Adipocyte (in vitro differentiated cells): ENCODE measurements at regions not wholly inside any gene's neighbourhood (a gene's known extent, or its start where the extent isn't known, plus 50 kb on each side); places are given as distances from the start of the nearest gene placed in this dataset.

Source experiments
- DNase-seq: peaks from one replicate; pipeline ENCODE4 v3.0.0-alpha.2; 2015; ENCODE audit warnings: low read depth
- H3K27me3 ChIP-seq: replicated peaks from 2 replicates; pipeline ENCODE4 v1.7.0; 2013; ENCODE audit warnings: mild to moderate bottlenecking, low read length, moderate library complexity; ENCODE audit not compliant: control insufficient read depth, insufficient read depth
- H3K36me3 ChIP-seq: 2 replicates; pipeline ENCODE4 v1.7.0; 2013; ENCODE audit warnings: low read length, mild to moderate bottlenecking, moderate library complexity; ENCODE audit not compliant: control insufficient read depth, insufficient read depth, severe bottlenecking
- H3K4me1 ChIP-seq: 2 replicates; pipeline ENCODE4 v1.7.0; 2013; ENCODE audit warnings: mild to moderate bottlenecking, low read length, moderate library complexity; ENCODE audit not compliant: control insufficient read depth, insufficient read depth
- H3K4me3 ChIP-seq: 2 replicates; pipeline ENCODE4 v1.7.0; 2013; ENCODE audit warnings: mild to moderate bottlenecking, low read length, moderate library complexity
- H3K9ac ChIP-seq: 2 replicates; pipeline ENCODE4 v1.7.0; 2013; ENCODE audit warnings: mild to moderate bottlenecking, low read length, moderate library complexity
- H3K9me3 ChIP-seq: 2 replicates; pipeline ENCODE4 v1.7.0; 2013; ENCODE audit warnings: mild to moderate bottlenecking, low read length, moderate library complexity; ENCODE audit not compliant: control insufficient read depth

DNA sequence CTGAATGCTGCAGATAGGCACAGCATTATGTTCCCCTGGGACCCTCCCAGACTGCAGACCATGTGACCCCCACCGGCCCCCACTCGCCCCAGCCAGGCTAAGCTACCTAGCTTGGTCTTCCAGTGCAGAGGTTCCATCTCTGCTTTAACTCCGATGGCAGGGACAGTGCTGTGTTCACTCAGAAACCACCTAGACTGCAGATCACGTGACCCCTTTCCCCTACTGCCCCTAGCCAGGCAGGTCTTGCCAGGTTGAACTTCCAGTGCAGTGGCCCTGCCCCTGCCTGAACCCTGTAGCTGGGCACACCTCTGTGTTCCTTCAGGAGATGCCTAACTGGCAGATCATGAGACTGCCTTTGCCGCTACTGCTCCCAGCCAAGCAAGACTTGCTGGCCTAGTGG lies 1116.2 kb downstream of the FLRT2 start:
- Histone ChIP-seq H3K4me3 (no peak overlapping the region), H3K9ac (no peak overlapping the region), H3K9me3 (peaks cover 4% of the 10 kb centered on the region), H3K36me3 (no peaks in the 10 kb centered on the region), H3K4me1 (no peaks in the 10 kb centered on the region), H3K27me3 (no peaks in the 10 kb centered on the region)
- no peak for DNase-seq

DNA sequence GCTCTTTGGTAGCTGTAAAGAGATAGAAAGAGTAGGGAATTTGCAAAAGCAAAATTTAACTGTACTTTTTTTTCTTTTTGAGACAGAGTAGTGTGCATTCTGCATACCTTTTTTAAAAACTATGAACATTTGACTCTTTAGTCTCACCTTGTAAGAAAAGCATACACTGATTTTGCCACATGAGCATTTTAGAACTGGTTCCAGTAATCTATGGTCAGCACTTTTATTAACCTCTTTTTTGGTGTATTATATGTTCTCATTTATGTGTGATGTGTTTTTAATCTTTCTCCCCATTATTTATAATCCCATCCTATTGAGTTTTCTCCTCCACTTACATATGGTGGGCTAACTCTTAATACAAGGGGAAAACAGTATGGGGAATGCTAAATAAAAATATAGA lies 1111.4 kb downstream of the FLRT2 start:
- Histone ChIP-seq H3K27me3 (no peaks in the 10 kb centered on the region), H3K9ac (no peak overlapping the region), H3K9me3 (peaks cover 6% of the 10 kb centered on the region), H3K4me3 (no peak overlapping the region), H3K36me3 (no peaks in the 10 kb centered on the region), H3K4me1 (no peaks in the 10 kb centered on the region)
- DNase-seq: no peak

DNA sequence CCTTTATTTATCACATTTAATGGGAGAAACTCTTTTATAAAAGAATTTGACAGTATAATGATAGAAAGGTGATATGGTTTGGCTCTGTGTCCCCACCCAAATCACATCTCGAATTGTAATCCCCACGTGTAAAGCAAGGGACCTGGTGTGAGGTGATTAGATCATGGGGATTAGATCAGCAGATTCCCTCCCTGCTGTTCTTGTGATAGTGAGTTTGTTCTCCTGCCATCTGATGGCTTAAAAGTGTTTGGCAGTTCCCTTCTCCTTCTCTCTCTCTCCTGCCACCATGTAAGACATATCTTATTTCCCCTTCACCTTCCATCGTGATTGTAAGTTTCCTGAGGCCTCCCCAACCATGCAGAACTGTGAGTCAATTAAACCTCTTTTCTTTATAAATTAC lies 1110.3 kb downstream of the FLRT2 start:
- Histone ChIP-seq H3K4me1 (no peaks in the 10 kb centered on the region), H3K4me3 (no peak overlapping the region), H3K36me3 (no peaks in the 10 kb centered on the region), H3K27me3 (no peaks in the 10 kb centered on the region), H3K9ac (no peak overlapping the region), H3K9me3 (peaks cover 6% of the 10 kb centered on the region)
- DNase-seq: no peak

DNA sequence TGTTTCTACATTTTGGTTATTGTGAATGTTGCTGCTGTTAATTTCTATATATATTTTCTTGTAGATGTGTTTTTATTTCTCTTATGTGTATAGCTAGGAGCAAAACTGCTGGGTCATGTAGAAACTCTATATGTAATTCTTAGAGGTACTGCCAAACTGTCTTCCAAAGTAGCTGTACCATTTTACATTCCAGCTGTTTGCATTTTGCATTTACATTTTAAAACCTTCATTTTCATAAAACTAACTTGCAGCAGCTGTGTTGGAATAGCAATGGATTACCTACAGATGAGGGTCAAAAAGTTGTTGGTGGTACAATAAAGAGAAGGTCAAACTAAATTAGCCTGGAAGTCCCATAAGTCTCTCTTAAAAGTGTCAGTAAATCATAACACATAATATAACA lies 1109.7 kb downstream of the FLRT2 start:
- DNase-seq: no peak
- no peak overlapping the region for H3K4me3 ChIP-seq
- H3K9ac ChIP-seq: no peak overlapping the region
- no peaks in the 10 kb centered on the region for H3K36me3 ChIP-seq
- H3K27me3 ChIP-seq: no peaks in the 10 kb centered on the region
- H3K4me1 ChIP-seq: no peaks in the 10 kb centered on the region
- peaks cover 6% of the 10 kb centered on the region for H3K9me3 ChIP-seq

DNA sequence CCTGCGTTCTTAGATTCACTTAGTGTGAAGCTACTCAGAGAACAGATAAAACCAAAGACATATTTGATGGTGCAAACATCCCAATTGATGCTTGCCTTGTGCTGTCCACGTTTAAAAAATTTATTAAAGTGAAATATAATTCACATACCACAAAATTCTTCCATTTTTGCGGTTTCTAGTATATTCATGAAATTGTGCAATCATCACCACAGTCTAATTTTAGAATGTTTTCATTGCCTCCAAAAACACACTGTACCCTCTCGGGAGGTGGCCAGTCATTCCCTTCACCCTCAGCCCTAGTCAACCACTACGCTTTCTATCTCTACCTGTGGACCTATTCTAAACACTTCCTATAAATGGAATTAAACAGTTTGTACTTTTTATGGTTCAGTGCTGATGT lies 1109.2 kb downstream of the FLRT2 start:
- H3K9me3 ChIP-seq: peaks cover 6% of the 10 kb centered on the region
- no peaks in the 10 kb centered on the region for H3K36me3 ChIP-seq
- H3K4me3 ChIP-seq: peak overlapping the region; percentile 19
- no peaks in the 10 kb centered on the region for H3K4me1 ChIP-seq
- DNase-seq: peak; percentile 47
- H3K27me3 ChIP-seq: no peaks in the 10 kb centered on the region
- H3K9ac ChIP-seq: no peak overlapping the region

DNA sequence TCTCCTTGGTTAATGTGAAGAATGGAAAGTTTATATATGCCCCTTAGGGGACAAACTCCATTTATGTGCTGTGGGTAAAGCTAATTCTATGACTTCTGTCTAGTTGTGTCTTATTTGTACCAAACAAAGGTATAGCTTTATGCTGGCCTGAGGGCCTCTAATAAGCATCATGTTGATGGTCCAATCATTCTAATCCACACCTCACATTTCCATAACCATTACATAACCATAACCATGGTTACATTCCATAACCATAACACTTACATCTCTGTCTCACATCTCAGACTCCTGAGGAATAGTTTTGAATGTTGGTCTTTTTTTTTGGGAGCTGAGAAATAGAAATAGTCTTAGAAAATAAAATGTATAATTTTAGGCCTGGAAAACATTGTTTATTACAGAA lies 1097.1 kb downstream of the FLRT2 start:
- peaks cover 15% of the 10 kb centered on the region for H3K9me3 ChIP-seq
- H3K4me1 ChIP-seq: peaks cover 3% of the 10 kb centered on the region
- H3K27me3 ChIP-seq: no peaks in the 10 kb centered on the region
- no peak overlapping the region for H3K4me3 ChIP-seq
- no peak for DNase-seq
- no peaks in the 10 kb centered on the region for H3K36me3 ChIP-seq
- H3K9ac ChIP-seq: no peak overlapping the region

DNA sequence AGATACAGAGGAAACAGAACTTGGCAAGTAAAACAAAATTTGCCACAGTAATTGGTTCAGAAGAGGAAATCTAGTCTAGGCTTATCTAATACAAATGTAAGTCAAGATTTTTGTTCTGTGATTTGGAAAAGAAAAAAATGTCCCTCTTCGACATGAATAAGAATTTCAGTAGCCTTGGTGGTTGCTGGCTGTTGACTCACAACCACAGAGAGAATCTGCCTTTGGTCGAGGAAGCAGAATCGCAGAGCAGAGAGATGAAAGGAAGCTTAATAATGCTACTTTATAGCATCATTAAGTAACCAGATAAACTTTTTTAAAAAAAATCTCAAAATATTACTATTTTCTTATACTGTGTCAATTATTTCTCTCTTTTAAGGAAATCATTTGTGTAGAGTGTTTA lies 1096.6 kb downstream of the FLRT2 start:
- no peak overlapping the region for H3K4me3 ChIP-seq
- DNase-seq: peak; percentile 29

DNA sequence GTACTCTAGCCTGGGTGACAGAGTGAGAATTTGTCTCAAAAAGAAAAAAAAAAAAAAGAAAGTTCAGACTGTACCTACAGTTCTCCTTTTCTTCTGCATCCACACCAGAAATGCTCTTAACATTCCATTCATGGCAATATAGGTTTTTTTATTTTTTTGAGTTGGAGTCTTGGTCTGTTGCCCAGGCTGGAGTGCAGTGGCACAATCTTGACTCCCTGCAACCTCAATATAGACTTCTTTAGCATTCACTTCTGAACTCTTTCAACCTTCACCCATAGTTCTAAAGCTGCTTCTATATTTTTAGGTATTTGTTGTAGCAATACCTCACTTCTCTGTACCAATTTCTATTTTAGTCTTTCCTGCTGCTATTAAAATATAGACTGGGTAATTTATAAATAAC lies 1095.7 kb downstream of the FLRT2 start:
- no peaks in the 10 kb centered on the region for H3K27me3 ChIP-seq
- no peaks in the 10 kb centered on the region for H3K36me3 ChIP-seq
- H3K4me1 ChIP-seq: peaks cover 3% of the 10 kb centered on the region
- peaks cover 9% of the 10 kb centered on the region for H3K9me3 ChIP-seq
- DNase-seq: peak; percentile 71
- no peak overlapping the region for H3K9ac ChIP-seq
- no peak overlapping the region for H3K4me3 ChIP-seq

More for the DNA sequence above, 1096.6 kb downstream of the FLRT2 start:
- Histone ChIP-seq H3K9me3 (peaks cover 15% of the 10 kb centered on the region), H3K36me3 (no peaks in the 10 kb centered on the region), H3K27me3 (no peaks in the 10 kb centered on the region), H3K4me1 (peaks cover 3% of the 10 kb centered on the region), H3K9ac (no peak overlapping the region)

DNA sequence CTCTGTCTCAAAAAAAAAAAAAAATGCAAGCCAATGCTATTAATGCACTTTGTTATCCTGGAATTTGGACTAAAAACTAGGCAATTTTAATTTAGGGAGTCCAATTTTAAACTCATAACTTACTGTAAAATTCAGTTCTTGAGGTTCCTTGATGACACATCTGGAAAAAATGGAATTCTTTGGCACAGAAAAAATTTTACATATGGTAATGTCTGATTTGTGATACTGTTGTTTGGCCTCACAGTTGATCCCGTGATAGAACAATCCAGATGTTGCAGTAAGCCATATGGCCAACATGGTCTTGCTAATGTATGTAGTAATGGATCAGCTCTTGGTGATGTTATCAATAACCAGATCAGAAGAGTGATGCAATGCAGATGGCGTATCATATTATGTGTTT lies 1089.8 kb downstream of the FLRT2 start:
- Histone ChIP-seq H3K9me3 (no peaks in the 10 kb centered on the region), H3K27me3 (no peaks in the 10 kb centered on the region), H3K4me3 (no peak overlapping the region), H3K4me1 (peaks cover 3% of the 10 kb centered on the region), H3K36me3 (no peaks in the 10 kb centered on the region), H3K9ac (no peak overlapping the region)
- DNase-seq: peak; percentile 25

DNA sequence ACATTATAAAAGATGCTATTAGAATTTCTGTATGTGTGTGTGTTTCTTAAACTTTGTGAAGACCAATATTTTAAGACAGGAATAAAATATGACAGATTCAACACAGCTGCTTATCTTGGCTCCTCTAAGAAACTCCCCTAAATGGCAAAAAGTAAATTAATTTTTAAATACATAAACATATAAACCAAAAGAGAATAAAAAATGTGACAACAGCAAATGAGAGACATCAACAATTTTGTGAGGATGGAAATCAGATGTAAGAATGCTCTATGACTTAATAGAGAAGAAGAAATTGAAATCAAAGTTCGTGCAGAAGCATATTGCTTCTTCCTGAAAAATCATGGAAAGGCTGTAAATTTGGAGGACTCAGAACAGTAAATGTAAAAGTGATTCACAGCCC lies 1083.8 kb downstream of the FLRT2 start:
- DNase-seq: no peak
- no peak overlapping the region for H3K9ac ChIP-seq
- no peaks in the 10 kb centered on the region for H3K36me3 ChIP-seq
- H3K27me3 ChIP-seq: no peaks in the 10 kb centered on the region
- no peaks in the 10 kb centered on the region for H3K9me3 ChIP-seq
- no peaks in the 10 kb centered on the region for H3K4me1 ChIP-seq
- H3K4me3 ChIP-seq: no peak overlapping the region

DNA sequence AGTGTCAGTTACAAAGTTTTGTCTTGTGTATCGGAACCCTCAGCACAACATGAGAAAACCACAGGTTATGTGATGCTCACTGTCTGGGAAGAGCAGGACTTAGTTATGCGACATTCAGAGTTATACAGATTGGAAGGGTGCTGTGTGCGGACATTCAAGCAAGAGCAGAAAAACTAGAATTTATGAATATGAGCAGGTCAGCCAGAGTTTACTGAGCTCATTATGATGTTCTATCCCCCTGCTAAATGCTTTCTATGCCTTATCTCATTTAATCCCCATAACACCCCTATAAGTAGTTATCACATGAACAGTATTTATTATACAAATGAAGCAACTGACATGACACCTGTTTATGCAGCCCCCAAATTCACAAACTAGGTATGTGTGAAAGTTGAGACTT lies 1083.2 kb downstream of the FLRT2 start:
- no peaks in the 10 kb centered on the region for H3K36me3 ChIP-seq
- no peak for DNase-seq
- H3K9ac ChIP-seq: no peak overlapping the region
- no peaks in the 10 kb centered on the region for H3K4me1 ChIP-seq
- H3K4me3 ChIP-seq: no peak overlapping the region
- H3K9me3 ChIP-seq: no peaks in the 10 kb centered on the region
- no peaks in the 10 kb centered on the region for H3K27me3 ChIP-seq

DNA sequence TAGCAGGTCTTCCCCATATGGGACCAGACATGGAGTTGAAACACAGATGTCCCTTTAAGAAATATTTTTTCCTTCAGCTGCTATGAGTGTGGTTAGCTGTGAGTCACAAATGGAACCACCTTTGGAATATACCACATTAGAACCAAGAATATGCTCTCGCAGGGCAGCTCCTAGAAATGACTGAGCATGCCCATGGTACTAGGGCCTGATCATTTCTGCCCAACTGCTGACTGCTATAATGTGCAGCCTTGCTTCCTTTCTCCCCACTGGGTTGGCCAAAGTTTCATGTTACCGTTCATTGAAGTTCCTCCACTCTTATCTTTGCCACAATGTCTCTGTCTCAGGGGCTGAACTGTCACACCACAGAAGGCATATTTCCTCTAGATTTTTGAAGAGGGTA lies 1074.6 kb downstream of the FLRT2 start:
- Histone ChIP-seq H3K9me3 (no peaks in the 10 kb centered on the region), H3K4me1 (peaks cover 11% of the 10 kb centered on the region), H3K4me3 (no peak overlapping the region), H3K36me3 (no peaks in the 10 kb centered on the region), H3K9ac (no peak overlapping the region), H3K27me3 (no peaks in the 10 kb centered on the region)
- DNase-seq: peak; percentile 1
